GM23248 (cell line): ENCODE measurements at regions not wholly inside any gene's neighbourhood (a gene's known extent, or its start where the extent isn't known, plus 50 kb on each side); places are given as distances from the start of the nearest gene placed in this dataset.

Experiments used
- EZH2 ChIP-seq: fragments of 200-600 bp; sonication (generic); IDR thresholded peaks from 2 replicates; pipeline ENCODE4 v1.6.1; 2018; ENCODE audit warnings: antibody characterized with exemption, mild to moderate bottlenecking; ENCODE audit not compliant: insufficient read depth, poor library complexity, severe bottlenecking
- EZH2phosphoT487 ChIP-seq: fragments of 200-600 bp; sonication (generic); IDR thresholded peaks from 2 replicates; pipeline ENCODE4 v1.6.1; 2018; ENCODE audit warnings: antibody characterized with exemption, moderate library complexity, mild to moderate bottlenecking, low read depth; ENCODE audit not compliant: insufficient read depth

DNA sequence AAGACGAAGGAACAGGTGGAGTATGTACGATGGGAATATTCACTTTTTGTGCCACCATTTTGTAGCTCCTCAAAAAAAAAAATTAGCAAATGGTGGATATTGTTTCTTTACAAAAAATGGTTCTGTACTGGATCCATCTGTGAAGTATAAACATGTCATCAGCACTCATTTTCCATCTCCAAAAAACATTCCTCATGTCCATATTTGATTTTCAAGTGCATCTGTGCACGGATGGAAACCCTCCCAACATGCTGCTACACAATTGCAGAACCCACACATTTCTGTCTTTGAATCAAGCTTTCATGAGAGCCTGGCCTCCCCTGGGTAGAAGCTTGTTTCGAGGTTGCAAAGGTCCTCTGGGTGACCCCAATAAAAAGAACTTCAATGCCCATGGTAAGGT, 59.6 kb upstream of the ZEB2 start:
- TF ChIP-seq EZH2 (no peak), EZH2phosphoT487 (no peak)
